ENCODE measurements at regions not wholly inside any gene's neighbourhood (a gene's known extent, or its start where the extent isn't known, plus 50 kb on each side); places are given as distances from the start of the nearest gene placed in this dataset.

DNA sequence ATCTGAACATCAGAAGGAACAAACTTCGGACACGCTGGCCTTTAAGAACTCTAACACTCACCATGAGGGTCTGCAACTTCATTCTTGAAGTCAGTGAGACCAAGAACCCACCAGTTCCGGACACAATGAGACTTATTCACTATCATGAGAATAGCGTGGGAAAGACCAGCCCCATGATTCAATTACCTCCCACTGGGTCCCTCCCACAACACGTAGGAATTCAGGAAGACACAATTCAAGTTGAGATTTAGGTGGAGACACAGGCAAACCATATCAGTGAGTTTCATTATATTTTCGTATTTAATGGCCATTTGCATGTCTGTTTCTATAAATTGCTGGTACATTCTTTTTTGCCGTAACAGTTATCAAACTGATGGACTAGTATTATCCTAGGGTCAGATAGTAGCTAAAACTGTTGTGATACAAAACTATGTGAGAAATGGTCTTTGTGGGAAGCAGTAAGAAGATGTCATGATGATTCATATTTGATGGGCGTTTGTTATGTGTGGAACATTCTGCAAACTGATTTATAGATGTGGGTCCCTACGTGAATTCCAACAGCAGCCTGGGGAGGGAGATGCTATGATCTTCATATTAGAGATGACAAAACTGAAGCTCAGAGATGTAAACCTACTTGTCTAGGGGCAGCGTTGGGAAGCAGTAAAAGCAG lies 282.4 kb upstream of the TMEM132C start:
- Histone ChIP-seq H3K4me2 (ENCODE audit: insufficient read depth, insufficient read length, low read length) (no peak overlapping the region), H3K27me3 (ENCODE audit: insufficient read depth, low read length) (no peaks in the 10 kb centered on the region)

More for the DNA sequence above, 282.4 kb upstream of the TMEM132C start:
- Histone ChIP-seq H3K9me3 (ENCODE audit: control insufficient read depth, low read depth, low read length) (no peaks in the 10 kb centered on the region), H3T11ph (ENCODE audit: low read length) (no peak overlapping the region), H2BK12ac (ENCODE audit: insufficient read length, low read depth, low read length) (no peak overlapping the region), H3K79me2 (ENCODE audit: insufficient read depth, low read length) (no peaks in the 10 kb centered on the region), H3K4ac (ENCODE audit: low read depth, low read length) (no peak overlapping the region), H3K56ac (ENCODE audit: insufficient read length, low read depth, low read length) (no peak overlapping the region), H3K14ac (ENCODE audit: insufficient read depth, low read length) (no peak overlapping the region), H2BK120ac (ENCODE audit: low read depth, low read length, poor library complexity, severe bottlenecking) (no peak overlapping the region), H3K23me2 (ENCODE audit: insufficient read length, low read depth, low read length, poor library complexity, severe bottlenecking) (no peaks in the 10 kb centered on the region), H2AK5ac (ENCODE audit: insufficient read length, low read length) (no peak overlapping the region), H2BK5ac (ENCODE audit: insufficient read length, low read length) (no peak overlapping the region), H2BK15ac (ENCODE audit: low read depth, low read length) (no peak overlapping the region), H3K27ac (ENCODE audit: insufficient read length, low read depth, low read length) (no peak overlapping the region), H3K18ac (ENCODE audit: insufficient read length, low read depth, low read length) (no peak overlapping the region), H4K8ac (replicated peaks; ENCODE audit: insufficient read length, low read depth, low read length) (no peak overlapping the region), H2BK20ac (ENCODE audit: low read depth, low read length, poor library complexity, severe bottlenecking) (no peak overlapping the region), H4K5ac (ENCODE audit: insufficient read length, low read depth, low read length) (no peak overlapping the region), H4K91ac (ENCODE audit: insufficient read length, low read depth, low read length) (no peak overlapping the region), H4K20me1 (ENCODE audit: control insufficient read depth, insufficient read depth, insufficient read length) (no peaks in the 10 kb centered on the region), H2AFZ (ENCODE audit: low read length) (no peak overlapping the region), H3K4me1 (ENCODE audit: insufficient read depth, low read length) (no peaks in the 10 kb centered on the region), H3K23ac (ENCODE audit: insufficient read length, low read depth, low read length) (no peak overlapping the region), H3K79me1 (ENCODE audit: insufficient read depth, low read depth, low read length, poor library complexity, severe bottlenecking) (no peaks in the 10 kb centered on the region), H3K9ac (ENCODE audit: extremely low read depth, insufficient read length, low read length) (no peak overlapping the region)
- H3K27ac Mint-ChIP-seq: no peak overlapping the region; a peak in 1 of 7 replicates
- peaks cover 6% of the 10 kb centered on the region in 2 experiments; a peak in 3 of 5 replicates for H3K9me3 Mint-ChIP-seq
- H3K27me3 Mint-ChIP-seq (ENCODE audit: low read depth): no peaks in the 10 kb centered on the region
- no peaks in the 10 kb centered on the region; a peak in 1 of 7 replicates for H3K36me3 Mint-ChIP-seq (ENCODE audit: insufficient read depth in 1 of 3, low read depth in 3 of 3)
- TF ChIP-seq, protein P1, sequence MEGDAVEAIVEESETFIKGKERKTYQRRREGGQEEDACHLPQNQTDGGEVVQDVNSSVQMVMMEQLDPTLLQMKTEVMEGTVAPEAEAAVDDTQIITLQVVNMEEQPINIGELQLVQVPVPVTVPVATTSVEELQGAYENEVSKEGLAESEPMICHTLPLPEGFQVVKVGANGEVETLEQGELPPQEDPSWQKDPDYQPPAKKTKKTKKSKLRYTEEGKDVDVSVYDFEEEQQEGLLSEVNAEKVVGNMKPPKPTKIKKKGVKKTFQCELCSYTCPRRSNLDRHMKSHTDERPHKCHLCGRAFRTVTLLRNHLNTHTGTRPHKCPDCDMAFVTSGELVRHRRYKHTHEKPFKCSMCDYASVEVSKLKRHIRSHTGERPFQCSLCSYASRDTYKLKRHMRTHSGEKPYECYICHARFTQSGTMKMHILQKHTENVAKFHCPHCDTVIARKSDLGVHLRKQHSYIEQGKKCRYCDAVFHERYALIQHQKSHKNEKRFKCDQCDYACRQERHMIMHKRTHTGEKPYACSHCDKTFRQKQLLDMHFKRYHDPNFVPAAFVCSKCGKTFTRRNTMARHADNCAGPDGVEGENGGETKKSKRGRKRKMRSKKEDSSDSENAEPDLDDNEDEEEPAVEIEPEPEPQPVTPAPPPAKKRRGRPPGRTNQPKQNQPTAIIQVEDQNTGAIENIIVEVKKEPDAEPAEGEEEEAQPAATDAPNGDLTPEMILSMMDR (conservative IDR thresholded peaks at IDR 0.05): no peak
- DNase-seq: no peak
- no CpG with 5 or more reads among the region's 10 CpGs for WGBS (ENCODE audit: extremely low coverage, insufficient read length, low lambda C conversion rate)
- H3K4me3 Mint-ChIP-seq: no peak overlapping the region
- peaks cover 4 to 6% of the 10 kb centered on the region in 2 experiments; a peak in 2 of 4 replicates for H3K4me1 Mint-ChIP-seq

Data from H9 (cell line).